PFSK-1 (cell line): ENCODE measurements at regions not wholly inside any gene's neighbourhood (a gene's known extent, or its start where the extent isn't known, plus 50 kb on each side); places are given as distances from the start of the nearest gene placed in this dataset.

Experiments used
- FOXP2 ChIP-seq: optimal IDR thresholded peaks from 2 replicates; pipeline ENCODE3; 2011; ENCODE audit warnings: borderline replicate concordance, control low read depth, inconsistent platforms; ENCODE audit not compliant: insufficient read depth; ENCODE audit errors: extremely low read length, extremely low read depth
- POLR2AphosphoS5 ChIP-seq: IDR thresholded peaks from 2 replicates; pipeline ENCODE4 v1.6.1; 2012; ENCODE audit warnings: low read depth, mild to moderate bottlenecking, control low read depth, low read length, moderate library complexity
- SIN3A ChIP-seq: IDR thresholded peaks from 2 replicates; pipeline ENCODE4 v1.6.1; 2012; ENCODE audit warnings: mild to moderate bottlenecking, low read length, moderate library complexity, borderline replicate concordance; ENCODE audit not compliant: insufficient read depth
- TAF1 ChIP-seq: IDR thresholded peaks from 2 replicates; pipeline ENCODE4 v1.6.1; 2012; ENCODE audit warnings: low read length, control low read depth, borderline replicate concordance; ENCODE audit not compliant: insufficient read depth
- TF ChIP-seq, protein P1 (sequence below), 2 experiments: IDR thresholded peaks; 2 replicates each; pipeline versions ENCODE4 v1.6.1 to v1.8.0; 2011 to 2012; ENCODE audit warnings: low read depth in 2 of 2, low read length in 2 of 2, control low read depth in 1 of 2, inconsistent platforms in 1 of 2, mild to moderate bottlenecking in 1 of 2, moderate library complexity in 1 of 2; ENCODE audit not compliant: insufficient read depth in 1 of 2

DNA sequence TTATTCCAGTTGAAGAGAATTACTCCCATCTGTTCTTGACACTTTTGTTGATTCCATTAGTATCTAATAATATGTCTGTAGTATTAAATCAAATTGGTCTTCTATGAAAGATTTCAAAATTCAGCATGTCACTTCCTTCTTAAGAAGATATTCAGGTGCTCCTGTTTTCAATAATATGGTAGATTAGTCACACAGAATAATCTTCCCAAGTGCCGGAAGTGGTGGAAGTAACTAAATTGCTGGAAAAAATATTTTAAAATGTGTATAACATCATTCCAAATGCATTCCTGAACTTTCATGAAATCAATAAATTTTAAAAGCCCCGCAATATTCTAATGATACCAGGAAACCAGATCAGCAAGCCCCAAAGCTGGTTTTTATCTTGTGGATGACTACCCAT is 281.3 kb downstream of the EPM2A start:
- no peak for TF ChIP-seq TAF1
- no peak for TF ChIP-seq POLR2AphosphoS5
- TF ChIP-seq, protein P1, sequence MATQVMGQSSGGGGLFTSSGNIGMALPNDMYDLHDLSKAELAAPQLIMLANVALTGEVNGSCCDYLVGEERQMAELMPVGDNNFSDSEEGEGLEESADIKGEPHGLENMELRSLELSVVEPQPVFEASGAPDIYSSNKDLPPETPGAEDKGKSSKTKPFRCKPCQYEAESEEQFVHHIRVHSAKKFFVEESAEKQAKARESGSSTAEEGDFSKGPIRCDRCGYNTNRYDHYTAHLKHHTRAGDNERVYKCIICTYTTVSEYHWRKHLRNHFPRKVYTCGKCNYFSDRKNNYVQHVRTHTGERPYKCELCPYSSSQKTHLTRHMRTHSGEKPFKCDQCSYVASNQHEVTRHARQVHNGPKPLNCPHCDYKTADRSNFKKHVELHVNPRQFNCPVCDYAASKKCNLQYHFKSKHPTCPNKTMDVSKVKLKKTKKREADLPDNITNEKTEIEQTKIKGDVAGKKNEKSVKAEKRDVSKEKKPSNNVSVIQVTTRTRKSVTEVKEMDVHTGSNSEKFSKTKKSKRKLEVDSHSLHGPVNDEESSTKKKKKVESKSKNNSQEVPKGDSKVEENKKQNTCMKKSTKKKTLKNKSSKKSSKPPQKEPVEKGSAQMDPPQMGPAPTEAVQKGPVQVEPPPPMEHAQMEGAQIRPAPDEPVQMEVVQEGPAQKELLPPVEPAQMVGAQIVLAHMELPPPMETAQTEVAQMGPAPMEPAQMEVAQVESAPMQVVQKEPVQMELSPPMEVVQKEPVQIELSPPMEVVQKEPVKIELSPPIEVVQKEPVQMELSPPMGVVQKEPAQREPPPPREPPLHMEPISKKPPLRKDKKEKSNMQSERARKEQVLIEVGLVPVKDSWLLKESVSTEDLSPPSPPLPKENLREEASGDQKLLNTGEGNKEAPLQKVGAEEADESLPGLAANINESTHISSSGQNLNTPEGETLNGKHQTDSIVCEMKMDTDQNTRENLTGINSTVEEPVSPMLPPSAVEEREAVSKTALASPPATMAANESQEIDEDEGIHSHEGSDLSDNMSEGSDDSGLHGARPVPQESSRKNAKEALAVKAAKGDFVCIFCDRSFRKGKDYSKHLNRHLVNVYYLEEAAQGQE (IDR thresholded peaks at IDR 0.05; ENCODE audit: insufficient read depth in 1 of 2, low read depth in 2 of 2, low read length in 2 of 2) = no peak
- no peak for TF ChIP-seq SIN3A
- TF ChIP-seq FOXP2 = no peak

DNA sequence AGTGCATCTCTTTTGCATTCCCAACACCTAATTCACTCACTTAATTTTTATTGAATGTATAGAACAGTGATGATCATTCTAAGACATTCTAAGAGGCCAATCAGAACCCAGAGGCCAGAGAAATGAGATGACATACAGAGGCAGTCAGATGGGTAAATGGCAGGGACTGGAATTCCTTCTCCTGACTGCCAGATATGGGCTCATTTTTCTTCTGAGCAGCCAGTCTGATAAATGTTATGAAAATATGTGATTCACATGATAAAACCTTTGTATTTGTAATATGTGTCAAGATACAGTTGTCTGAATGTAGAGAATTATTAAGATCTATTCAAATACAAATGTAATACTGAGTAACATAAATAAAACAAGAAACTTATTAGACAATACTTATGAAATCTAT is 277.8 kb downstream of the EPM2A start:
- TF ChIP-seq, protein P1 (IDR thresholded peaks at IDR 0.05; ENCODE audit: insufficient read depth in 1 of 2, low read depth in 2 of 2, low read length in 2 of 2) = no peak
- TF ChIP-seq POLR2AphosphoS5 = no peak
- TF ChIP-seq TAF1 = no peak
- no peak for TF ChIP-seq SIN3A
- no peak for TF ChIP-seq FOXP2

DNA sequence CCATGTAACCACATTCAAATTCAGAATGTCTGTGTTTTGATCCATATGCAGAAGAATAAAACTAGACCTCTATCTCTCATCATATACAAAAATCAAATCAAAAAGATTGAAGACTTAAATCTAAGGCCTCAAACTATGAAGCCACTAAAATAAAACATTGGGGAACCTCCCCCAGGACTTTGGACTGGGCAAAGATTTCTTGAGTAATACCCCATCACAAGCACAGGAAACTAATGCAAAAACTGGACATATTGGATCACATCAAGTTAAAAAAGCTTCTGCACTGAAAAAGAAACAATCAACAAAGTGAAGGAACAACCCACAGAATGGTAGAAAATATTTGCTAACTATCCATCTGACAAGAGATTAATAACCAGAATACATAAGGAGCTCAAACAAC is 266.8 kb downstream of the EPM2A start:
- TF ChIP-seq POLR2AphosphoS5 = no peak
- no peak for TF ChIP-seq TAF1
- no peak for TF ChIP-seq FOXP2
- TF ChIP-seq, protein P1 (IDR thresholded peaks at IDR 0.05; ENCODE audit: insufficient read depth in 1 of 2, low read depth in 2 of 2, low read length in 2 of 2) = no peak
- no peak for TF ChIP-seq SIN3A

DNA sequence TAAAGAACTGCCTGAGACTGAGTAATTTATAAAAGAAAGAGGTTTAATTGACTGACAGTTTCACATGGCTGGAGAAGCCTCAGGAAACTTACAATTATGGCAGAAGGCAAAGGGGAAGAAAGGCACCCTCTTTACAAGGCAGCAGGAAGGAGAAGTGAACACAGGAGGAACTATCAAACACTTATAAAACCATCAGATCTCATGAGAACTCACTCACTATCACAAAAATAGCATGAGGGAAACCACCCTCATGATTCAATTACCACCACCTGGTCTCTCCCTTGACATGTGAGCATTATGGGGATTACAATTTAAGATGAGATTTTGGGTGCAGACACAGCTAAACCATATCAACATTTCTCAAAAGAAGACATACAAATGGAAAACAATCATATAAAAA is 266.3 kb downstream of the EPM2A start:
- no peak for TF ChIP-seq POLR2AphosphoS5
- TF ChIP-seq SIN3A = no peak
- no peak for TF ChIP-seq FOXP2
- TF ChIP-seq TAF1 = no peak
- TF ChIP-seq, protein P1 (IDR thresholded peaks at IDR 0.05; ENCODE audit: insufficient read depth in 1 of 2, low read depth in 2 of 2, low read length in 2 of 2) = no peak
